Type B pancreatic cell (in vitro differentiated cells): ENCODE measurements at regions not wholly inside any gene's neighbourhood (a gene's known extent, or its start where the extent isn't known, plus 50 kb on each side); places are given as distances from the start of the nearest gene placed in this dataset.

Experiments used
- DNase-seq: peaks from one replicate; pipeline ENCODE4 v3.0.0; 2021; ENCODE audit warnings: mixed read lengths; ENCODE audit not compliant: unreplicated experiment; ENCODE audit errors: extremely low spot score
- H3K27ac Mint-ChIP-seq: 2 replicates; pipeline ENCODE4 v1.8.0; 2021; ENCODE audit warnings: mild to moderate bottlenecking, mixed read lengths
- H3K27me3 Mint-ChIP-seq: 2 replicates; pipeline ENCODE4 v1.8.0; 2021; ENCODE audit warnings: mixed read lengths
- H3K36me3 Mint-ChIP-seq: 2 replicates; pipeline ENCODE4 v1.8.0; 2021; ENCODE audit warnings: mixed read lengths
- H3K4me1 Mint-ChIP-seq: one replicate; pipeline ENCODE4 v1.8.0; 2021; ENCODE audit warnings: mixed read lengths; ENCODE audit not compliant: unreplicated experiment
- H3K4me3 Mint-ChIP-seq: 2 replicates; pipeline ENCODE4 v1.8.0; 2021; ENCODE audit warnings: mild to moderate bottlenecking, mixed read lengths
- H3K9me3 Mint-ChIP-seq: 2 replicates; pipeline ENCODE4 v1.8.0; 2021; ENCODE audit warnings: mixed read lengths
- TF ChIP-seq, protein P1 (sequence below): fragments of 200-600 bp; sonication (generic); conservative IDR thresholded peaks from 2 replicates; pipeline ENCODE4 v1.5.0; 2021; ENCODE audit warnings: antibody characterized with exemption, mild to moderate bottlenecking

DNA sequence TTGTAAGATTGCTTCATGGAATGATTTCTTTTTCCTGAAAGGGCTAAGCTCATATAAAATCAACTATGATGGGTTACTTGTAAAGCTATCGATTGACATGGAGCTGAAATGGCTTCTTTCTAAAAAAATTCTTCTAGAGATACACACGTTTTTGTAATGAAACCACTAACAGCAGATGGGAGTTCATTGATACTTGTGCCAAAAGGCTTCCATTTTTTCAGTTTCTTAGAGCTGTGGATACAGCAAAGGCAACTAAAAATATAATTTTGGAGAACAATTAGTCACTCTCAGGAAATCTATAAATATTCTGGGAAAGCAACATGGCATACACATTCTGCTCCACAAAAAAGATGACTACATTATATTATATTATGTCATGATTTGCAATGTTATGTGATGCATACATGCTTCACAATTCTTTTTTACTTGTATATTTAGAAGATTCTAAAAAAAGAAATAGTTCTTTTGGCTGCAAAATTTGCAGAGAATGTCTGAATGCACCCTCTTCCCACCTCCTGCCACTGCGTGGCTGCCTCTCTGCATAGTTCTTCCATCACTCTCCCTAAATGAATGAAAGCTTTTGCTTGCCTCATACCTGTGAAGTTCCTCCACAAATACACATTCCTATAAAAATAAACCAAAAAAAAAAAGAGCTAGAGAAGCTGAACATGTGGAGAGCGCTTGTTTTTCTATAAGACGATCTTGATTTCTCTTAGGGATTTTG is 802.5 kb downstream of the EFNB2 start:
- peaks cover 9% of the 10 kb centered on the region for H3K4me1 Mint-ChIP-seq
- TF ChIP-seq, protein P1, sequence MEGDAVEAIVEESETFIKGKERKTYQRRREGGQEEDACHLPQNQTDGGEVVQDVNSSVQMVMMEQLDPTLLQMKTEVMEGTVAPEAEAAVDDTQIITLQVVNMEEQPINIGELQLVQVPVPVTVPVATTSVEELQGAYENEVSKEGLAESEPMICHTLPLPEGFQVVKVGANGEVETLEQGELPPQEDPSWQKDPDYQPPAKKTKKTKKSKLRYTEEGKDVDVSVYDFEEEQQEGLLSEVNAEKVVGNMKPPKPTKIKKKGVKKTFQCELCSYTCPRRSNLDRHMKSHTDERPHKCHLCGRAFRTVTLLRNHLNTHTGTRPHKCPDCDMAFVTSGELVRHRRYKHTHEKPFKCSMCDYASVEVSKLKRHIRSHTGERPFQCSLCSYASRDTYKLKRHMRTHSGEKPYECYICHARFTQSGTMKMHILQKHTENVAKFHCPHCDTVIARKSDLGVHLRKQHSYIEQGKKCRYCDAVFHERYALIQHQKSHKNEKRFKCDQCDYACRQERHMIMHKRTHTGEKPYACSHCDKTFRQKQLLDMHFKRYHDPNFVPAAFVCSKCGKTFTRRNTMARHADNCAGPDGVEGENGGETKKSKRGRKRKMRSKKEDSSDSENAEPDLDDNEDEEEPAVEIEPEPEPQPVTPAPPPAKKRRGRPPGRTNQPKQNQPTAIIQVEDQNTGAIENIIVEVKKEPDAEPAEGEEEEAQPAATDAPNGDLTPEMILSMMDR, result no peak
- H3K9me3 Mint-ChIP-seq, result no peaks in the 10 kb centered on the region
- H3K27ac Mint-ChIP-seq, result no peak overlapping the region
- no peak overlapping the region for H3K4me3 Mint-ChIP-seq
- no peak for DNase-seq
- no peaks in the 10 kb centered on the region for H3K27me3 Mint-ChIP-seq
- H3K36me3 Mint-ChIP-seq, result no peaks in the 10 kb centered on the region

DNA sequence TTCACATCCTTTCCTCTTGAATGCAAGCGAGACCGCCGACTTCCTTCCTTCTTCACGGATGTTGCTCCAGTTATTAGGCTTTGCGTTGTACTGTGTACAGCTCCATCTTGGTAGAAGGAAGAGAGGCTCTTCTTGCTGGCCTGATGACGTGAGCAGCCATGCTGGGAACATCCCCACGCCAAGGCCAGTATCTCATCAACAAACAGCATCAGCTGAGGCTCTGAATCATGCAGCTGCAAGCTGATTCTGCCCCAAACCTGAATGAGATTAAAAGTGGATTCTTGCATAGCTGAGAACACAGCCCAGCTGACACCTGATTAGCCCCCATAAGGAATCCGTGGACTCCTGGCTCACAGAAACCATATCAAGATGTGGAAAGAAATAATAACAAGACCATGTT is 809.6 kb downstream of the EFNB2 start:
- H3K36me3 Mint-ChIP-seq, result no peaks in the 10 kb centered on the region
- H3K27me3 Mint-ChIP-seq, result no peaks in the 10 kb centered on the region
- no peaks in the 10 kb centered on the region for H3K4me1 Mint-ChIP-seq
- no peak overlapping the region for H3K27ac Mint-ChIP-seq
- TF ChIP-seq, protein P1, result no peak
- H3K9me3 Mint-ChIP-seq, result no peaks in the 10 kb centered on the region
- DNase-seq, result no peak
- H3K4me3 Mint-ChIP-seq, result no peak overlapping the region

DNA sequence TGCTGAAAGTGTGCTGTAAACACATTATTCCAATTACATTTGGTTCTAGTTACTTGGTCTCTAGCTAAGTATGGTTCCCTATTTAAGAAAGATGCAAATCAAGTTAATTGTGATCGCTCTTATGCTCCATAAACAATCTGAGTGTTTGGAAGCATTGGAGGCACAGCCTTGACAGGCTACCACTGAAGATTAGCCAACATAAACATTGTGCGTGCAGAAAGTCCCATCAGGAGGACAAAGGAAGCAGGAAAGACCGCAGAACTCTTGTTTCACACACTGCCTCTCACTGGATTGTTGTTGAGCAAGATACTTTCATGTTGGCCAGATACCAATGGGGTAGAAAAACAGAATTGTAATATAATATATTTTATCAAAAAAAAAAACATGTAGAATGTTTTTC is 814.4 kb downstream of the EFNB2 start:
- Mint-ChIP-seq H3K4me3 (no peak overlapping the region), H3K27me3 (no peaks in the 10 kb centered on the region), H3K27ac (no peak overlapping the region), H3K36me3 (no peaks in the 10 kb centered on the region), H3K9me3 (no peaks in the 10 kb centered on the region), H3K4me1 (peaks cover 6% of the 10 kb centered on the region)
- no peak for DNase-seq
- TF ChIP-seq, protein P1, result no peak

DNA sequence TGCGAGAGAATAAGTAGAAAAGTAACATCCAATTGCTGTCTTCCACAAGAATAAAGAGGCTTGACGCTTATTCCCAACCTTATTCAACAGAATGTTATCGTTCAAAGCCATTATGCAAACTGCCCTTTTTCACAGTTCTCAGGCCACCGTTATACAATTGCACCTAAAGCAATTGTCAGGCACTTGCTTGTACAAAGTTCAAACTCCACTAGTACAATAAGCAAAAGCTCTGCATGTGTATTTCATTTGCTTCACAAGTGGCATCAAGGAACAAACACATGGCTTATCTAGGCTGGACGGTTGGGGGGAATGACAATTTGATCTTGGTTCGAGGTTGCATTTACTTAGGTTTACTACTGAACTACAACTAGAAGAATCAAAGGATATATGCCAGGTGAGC is 815.6 kb downstream of the EFNB2 start:
- no peak overlapping the region for H3K27ac Mint-ChIP-seq
- H3K4me1 Mint-ChIP-seq, result peaks cover 6% of the 10 kb centered on the region
- TF ChIP-seq, protein P1, result no peak
- DNase-seq, result no peak
- H3K4me3 Mint-ChIP-seq, result no peak overlapping the region
- H3K36me3 Mint-ChIP-seq, result no peaks in the 10 kb centered on the region
- no peaks in the 10 kb centered on the region for H3K9me3 Mint-ChIP-seq
- H3K27me3 Mint-ChIP-seq, result no peaks in the 10 kb centered on the region

DNA sequence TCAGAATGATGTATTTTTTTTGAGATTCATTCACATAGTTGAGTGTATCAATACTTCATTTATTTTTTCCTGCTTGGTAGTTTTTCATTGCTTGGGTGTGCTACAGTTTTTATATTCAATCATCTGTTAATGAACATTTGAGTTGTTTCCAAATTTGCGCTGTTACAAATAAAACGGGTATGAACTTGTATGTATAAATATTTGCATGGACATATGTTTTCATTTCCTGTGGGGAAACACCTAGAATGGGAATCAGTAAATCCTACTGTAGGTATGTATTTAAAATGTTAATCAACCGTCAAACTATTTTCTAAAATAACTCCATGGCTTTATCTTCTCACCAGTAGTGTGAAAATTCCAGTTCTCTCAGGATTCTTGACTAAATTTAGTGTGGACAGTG is 826.3 kb downstream of the EFNB2 start:
- no peak overlapping the region for H3K4me3 Mint-ChIP-seq
- no peaks in the 10 kb centered on the region for H3K36me3 Mint-ChIP-seq
- H3K27ac Mint-ChIP-seq, result no peak overlapping the region
- H3K27me3 Mint-ChIP-seq, result no peaks in the 10 kb centered on the region
- H3K4me1 Mint-ChIP-seq, result no peaks in the 10 kb centered on the region
- H3K9me3 Mint-ChIP-seq, result no peaks in the 10 kb centered on the region
- TF ChIP-seq, protein P1, result no peak
- DNase-seq, result no peak
